GM10266 (cell line): ENCODE measurements at regions not wholly inside any gene's neighbourhood (a gene's known extent, or its start where the extent isn't known, plus 50 kb on each side); places are given as distances from the start of the nearest gene placed in this dataset.
A peak's percentile ranks its signal among the peaks of the same experiment; 100 is the strongest.

ENCODE experiments used
- DNase-seq: peaks from one replicate; pipeline ENCODE4 v3.0.0; 2012; ENCODE audit errors: extremely low spot score
- TF ChIP-seq, protein P1 (sequence below): IDR thresholded peaks from 2 replicates; pipeline ENCODE4 v1.5.1; 2012; ENCODE audit warnings: mild to moderate bottlenecking, low read depth; ENCODE audit not compliant: control insufficient read depth, insufficient read depth; ENCODE audit errors: missing control alignments

DNA sequence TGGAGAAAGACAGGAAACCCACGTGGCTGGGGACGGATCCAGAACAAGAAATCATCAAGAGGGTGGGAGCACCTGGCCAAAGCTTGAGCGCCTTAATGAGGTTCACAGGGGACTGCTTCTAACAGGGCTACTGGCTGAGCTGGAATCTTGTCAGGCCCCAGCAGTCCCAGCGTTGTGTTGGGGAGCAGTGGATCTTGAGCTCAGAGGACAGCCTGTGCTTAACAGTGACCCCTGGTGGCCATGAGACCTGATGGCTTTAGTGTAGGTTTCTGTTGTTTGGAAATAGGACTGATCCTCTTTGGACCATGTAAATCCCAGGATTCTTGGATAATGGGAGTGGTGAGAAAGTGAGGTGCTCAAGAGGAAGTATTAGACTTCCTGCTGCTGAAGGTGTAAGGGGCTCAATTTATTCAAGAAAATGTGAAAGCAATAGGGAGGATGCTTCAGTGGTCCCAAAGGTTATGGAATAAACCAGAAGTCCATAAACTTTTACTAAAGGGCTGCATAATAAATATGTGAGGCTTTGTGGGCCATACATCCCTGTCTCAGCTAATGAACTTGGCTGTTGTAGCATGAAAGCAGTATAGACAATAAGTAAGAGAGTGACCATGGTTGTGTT is 216.2 kb downstream of the NFATC2 start:
- DNase-seq: peak; percentile 75
- TF ChIP-seq, protein P1, sequence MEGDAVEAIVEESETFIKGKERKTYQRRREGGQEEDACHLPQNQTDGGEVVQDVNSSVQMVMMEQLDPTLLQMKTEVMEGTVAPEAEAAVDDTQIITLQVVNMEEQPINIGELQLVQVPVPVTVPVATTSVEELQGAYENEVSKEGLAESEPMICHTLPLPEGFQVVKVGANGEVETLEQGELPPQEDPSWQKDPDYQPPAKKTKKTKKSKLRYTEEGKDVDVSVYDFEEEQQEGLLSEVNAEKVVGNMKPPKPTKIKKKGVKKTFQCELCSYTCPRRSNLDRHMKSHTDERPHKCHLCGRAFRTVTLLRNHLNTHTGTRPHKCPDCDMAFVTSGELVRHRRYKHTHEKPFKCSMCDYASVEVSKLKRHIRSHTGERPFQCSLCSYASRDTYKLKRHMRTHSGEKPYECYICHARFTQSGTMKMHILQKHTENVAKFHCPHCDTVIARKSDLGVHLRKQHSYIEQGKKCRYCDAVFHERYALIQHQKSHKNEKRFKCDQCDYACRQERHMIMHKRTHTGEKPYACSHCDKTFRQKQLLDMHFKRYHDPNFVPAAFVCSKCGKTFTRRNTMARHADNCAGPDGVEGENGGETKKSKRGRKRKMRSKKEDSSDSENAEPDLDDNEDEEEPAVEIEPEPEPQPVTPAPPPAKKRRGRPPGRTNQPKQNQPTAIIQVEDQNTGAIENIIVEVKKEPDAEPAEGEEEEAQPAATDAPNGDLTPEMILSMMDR: peak; percentile 70

DNA sequence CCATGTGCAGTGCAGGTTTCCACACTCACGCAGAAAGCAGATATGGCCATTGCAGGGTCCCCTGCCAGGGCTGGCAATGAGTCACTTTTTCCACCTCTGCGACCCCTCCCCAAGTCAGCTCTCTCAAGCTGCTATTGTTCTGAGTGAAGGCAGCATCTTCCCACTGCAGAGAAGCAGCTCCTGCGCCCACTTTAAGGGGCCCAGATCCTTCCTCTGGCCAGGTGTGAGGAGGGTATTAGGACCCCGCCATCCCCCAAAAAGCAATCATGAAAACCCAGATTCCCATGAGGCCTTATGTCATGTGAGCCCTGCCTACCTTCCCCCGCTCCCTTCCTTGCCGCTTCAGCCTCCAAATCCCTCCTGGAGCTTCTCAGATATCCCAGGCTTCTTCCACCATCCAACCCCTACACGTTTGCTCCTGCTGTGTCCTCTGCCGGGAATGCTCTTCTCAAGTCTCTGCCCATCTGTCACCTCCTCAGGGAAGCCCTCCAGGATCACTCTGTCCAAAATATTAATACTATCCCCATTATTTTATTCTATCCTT is 220.3 kb downstream of the NFATC2 start:
- TF ChIP-seq, protein P1: no peak
- no peak for DNase-seq

DNA sequence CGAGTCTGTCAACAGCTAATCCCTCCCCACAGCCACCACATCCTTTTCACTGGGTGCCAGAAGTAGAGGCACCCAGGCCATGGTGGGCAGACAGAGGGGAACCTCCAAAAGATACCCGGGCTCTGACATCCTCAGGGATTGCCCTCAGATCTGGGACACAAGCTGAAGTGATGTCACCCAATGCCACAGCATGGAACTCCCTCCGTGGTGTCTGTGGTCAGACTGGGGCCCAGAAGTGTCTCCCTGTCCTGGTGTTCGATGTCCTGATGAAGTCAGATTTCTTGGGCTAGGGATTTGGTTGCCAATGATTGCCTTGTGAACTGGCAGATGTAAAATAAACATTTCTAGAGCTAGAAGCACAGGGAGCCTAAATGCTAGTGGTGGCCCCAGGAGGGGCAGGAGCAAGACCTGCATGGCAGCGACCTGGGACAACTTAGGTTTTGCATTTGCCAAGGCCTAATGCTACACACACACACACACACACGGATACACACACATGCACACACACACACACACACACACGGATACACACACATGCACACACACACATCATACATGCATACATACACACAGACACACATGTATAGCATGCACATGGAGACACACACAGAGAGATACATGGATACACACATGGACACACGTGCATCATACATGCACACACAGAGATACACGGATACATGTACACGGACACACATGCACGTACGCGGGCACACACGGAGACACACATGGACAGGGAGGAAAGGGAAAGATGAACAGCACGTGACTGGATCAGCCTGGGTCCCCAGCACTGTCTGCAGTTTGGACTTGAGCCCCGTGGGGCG is 221.0 kb downstream of the NFATC2 start:
- TF ChIP-seq, protein P1: no peak
- no peak for DNase-seq

DNA sequence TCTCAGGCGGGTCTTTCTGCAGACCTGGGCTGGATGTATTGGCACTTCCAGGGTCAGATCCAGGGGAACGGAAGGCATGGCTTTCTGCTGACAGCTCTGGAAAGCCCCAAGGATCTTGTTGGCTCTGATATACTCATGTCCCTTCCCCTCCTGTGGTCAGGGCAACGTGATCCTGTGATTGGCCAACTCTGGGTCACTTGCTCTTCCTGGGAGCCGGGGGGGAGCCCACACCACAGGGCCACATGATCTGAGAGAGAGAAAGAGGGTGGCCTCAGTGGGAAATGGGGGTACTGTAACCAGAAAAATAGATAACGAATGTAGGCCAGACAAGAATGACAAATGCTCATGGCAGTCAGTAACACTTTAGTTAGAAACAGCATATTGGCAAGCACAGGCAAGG is 223.0 kb downstream of the NFATC2 start:
- DNase-seq: no peak
- TF ChIP-seq, protein P1: no peak

DNA sequence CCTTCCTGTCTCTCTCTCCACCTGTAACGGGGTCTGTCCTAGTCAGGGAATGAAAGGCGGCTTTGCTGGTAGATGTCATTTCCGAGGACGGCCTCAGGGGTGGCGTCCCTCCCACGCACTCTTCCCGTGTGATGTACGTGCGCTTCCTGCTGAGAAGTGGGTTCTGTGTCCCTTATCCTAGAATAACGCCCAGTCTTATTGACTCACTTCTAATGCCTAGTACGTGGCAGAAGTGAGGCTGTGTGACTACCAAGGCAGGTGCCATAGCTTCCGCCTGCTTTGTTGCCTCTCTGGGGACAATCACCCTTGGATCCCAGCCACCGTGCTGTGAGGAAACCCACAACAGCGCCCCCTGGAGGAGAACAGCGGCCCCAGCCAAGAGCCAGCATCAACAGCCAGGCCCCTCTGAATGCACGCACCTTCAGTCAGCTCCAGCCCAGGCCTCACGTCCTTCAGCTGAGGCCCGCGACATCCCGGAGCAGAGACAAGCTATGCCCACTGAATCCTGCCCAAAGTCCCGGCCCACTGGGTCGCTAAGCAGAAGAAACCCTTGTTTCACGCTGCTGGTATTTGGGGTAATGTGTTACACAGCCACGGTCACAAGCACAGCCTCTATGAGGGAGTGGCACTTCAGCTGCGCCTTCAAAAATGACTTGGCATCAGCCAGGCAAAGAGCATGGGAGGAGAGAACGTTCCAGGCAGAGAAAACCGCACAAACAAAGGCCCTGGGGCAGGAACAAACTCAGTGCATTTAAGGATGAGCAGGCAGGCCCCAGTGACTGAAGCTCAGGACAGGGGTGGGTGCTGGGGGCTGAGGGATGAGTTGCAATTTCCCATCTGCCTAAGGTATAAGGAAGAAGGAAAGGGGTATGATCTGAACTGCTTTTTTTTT is 224.2 kb downstream of the NFATC2 start:
- TF ChIP-seq, protein P1: peak; percentile 43
- DNase-seq: no peak

DNA sequence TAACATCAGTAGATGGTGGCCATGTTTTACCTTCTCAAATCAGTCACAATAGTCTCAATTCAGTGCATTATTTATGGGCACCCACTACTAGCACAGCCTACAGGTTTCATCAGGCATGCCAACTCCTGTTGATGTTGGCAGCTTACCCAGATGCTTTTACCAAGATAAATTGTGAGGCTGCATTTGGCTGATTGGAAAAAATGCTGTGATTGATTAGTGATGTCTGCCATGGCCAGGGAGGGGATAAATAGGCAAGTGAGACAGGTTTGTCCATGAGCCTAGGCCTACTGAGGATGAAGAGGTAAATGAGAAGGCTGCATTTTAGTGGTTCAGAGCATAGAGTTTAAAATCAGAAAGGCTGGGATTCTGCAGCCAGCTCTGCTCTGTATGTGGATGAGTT is 227.1 kb downstream of the NFATC2 start:
- no peak for DNase-seq
- TF ChIP-seq, protein P1: no peak
